ENCODE measurements at regions not wholly inside any gene's neighbourhood (a gene's known extent, or its start where the extent isn't known, plus 50 kb on each side); places are given as distances from the start of the nearest gene placed in this dataset.

DNA sequence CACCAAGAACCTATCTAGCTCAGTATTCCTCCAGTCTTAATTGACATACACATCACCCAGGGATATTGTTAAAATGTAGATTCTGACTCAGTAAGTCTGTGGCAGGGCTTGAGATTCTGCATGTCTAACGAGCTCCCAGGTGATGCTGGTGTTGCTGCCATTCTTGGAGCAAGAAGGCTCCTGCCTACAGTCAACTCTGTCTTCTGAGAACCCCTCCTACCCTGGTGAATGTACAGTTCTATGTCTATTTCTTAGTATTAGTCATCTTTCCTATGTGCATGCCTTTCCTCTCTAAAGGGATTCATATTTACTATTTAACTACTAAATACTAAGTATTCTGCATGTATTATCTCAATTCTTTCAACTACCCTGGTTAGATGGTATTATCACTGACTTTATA, 268.7 kb downstream of the EDEM1 start:
- CTCF ChIA-PET (ENCODE audit: low intra/inter-chr PET ratio, low total read pairs) = no interaction called here
- in situ Hi-C loops (cut with HindIII; ENCODE audit: extremely low pct_ligation_motif_present, low pct_unique_long_range_greater_than_20kb) (no loop called here), intact Hi-C loops (cut with micrococcal nuclease; ENCODE audit: unreplicated experiment) (no loop called here)
- Histone ChIP-seq H3K79me2 (ENCODE audit: insufficient read depth, low read length) (no peaks in the 10 kb centered on the region), H4K20me1 (ENCODE audit: insufficient read depth, low read length) (no peaks in the 10 kb centered on the region), H3K4me2 (ENCODE audit: low read depth, low read length) (no peak overlapping the region), H3K27ac (ENCODE audit: extremely low read length, insufficient read depth, low read length) (no peak overlapping the region), H3K4me3 (replicated peaks in 1 of 3; ENCODE audit: insufficient read depth in 1 of 3, low read depth in 2 of 3, low read length in 3 of 3) (no peak overlapping the region), H3K36me3 (replicated peaks in 1 of 2; ENCODE audit: control insufficient read depth in 1 of 2, insufficient read depth in 2 of 2, low read length in 2 of 2) (no peaks in the 10 kb centered on the region), H2AFZ (ENCODE audit: low read length) (no peak overlapping the region), H3K27me3 (ENCODE audit: control insufficient read depth in 1 of 2, insufficient read depth in 2 of 2, low read length in 2 of 2) (no peaks in the 10 kb centered on the region), H3K9me3 (ENCODE audit: low read length) (no peaks in the 10 kb centered on the region), H3K4me1 (ENCODE audit: insufficient read depth, low read length) (no peaks in the 10 kb centered on the region), H3K9ac (ENCODE audit: insufficient read depth, low read depth, low read length) (no peak overlapping the region)
- ATAC-seq (no peak), DNase-seq (ENCODE audit: low spot score) (no peak), FAIRE-seq (no peak)
- POLR2A ChIA-PET = no interaction called here
- 0% methylated on average over 1 of the region's 1 CpG for WGBS (ENCODE audit: low lambda C conversion rate)
- no peak for TF ChIP-seq GZF1 (CRISPR knock-in tag; IDR thresholded peaks at IDR 0.05)
- TF ChIP-seq, protein P1, sequence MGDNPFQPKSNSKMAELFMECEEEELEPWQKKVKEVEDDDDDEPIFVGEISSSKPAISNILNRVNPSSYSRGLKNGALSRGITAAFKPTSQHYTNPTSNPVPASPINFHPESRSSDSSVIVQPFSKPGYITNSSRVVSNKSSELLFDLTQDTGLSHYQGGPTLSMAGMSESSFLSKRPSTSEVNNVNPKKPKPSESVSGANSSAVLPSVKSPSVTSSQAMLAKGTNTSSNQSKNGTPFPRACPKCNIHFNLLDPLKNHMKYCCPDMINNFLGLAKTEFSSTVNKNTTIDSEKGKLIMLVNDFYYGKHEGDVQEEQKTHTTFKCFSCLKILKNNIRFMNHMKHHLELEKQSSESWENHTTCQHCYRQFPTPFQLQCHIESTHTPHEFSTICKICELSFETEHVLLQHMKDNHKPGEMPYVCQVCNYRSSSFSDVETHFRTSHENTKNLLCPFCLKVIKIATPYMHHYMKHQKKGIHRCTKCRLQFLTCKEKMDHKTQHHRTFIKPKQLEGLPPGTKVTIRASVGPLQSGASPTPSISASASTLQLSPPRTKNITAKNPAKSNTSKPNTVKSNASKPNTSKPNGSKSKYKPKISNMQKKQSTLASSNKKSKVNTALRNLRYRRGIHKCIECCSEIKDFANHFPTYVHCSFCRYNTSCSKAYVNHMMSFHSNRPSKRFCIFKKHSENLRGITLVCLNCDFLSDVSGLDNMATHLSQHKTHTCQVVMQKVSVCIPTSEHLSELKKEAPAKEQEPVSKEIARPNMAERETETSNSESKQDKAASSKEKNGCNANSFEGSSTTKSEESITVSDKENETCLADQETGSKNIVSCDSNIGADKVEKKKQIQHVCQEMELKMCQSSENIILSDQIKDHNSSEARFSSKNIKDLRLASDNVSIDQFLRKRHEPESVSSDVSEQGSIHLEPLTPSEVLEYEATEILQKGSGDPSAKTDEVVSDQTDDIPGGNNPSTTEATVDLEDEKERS (CRISPR knock-in tag; IDR thresholded peaks at IDR 0.05) = no peak
- no TSS peak for BruUV-seq (replicated peaks)

DNA sequence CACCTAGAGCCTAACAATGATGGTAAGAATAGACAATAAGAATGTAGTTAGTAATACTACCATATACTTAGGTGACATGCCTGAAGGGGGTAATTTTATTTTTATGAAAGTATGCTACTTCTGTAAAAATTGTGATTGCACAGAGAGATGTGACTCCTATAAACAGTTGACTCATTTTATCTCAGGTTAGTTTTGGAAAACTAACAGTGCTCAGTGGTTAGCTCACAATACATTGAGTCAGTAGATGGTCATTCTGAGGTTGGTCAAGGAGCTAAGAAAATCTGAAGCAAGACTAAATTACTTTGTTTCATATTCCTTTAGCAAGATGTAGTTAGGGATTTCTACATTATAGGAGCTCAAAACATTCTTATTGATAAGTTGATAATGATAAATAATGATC, 271.0 kb downstream of the EDEM1 start:
- no peak overlapping the region for H3K4me3 ChIP-seq (replicated peaks in 1 of 3; ENCODE audit: insufficient read depth in 1 of 3, low read depth in 2 of 3, low read length in 3 of 3)
- intact Hi-C loops (cut with micrococcal nuclease; ENCODE audit: unreplicated experiment) = no loop called here
- ChIA-PET CTCF (ENCODE audit: low intra/inter-chr PET ratio, low total read pairs) (no interaction called here), POLR2A (no interaction called here)
- no peaks in the 10 kb centered on the region for H3K79me2 ChIP-seq (ENCODE audit: insufficient read depth, low read length)
- H3K4me1 ChIP-seq (ENCODE audit: insufficient read depth, low read length) = no peaks in the 10 kb centered on the region
- no peak overlapping the region for H3K27ac ChIP-seq (ENCODE audit: extremely low read length, insufficient read depth, low read length)
- H3K4me2 ChIP-seq (ENCODE audit: low read depth, low read length) = no peak overlapping the region
- FAIRE-seq = no peak
- no peaks in the 10 kb centered on the region for H3K9me3 ChIP-seq (ENCODE audit: low read length)
- H2AFZ ChIP-seq (ENCODE audit: low read length) = no peak overlapping the region
- in situ Hi-C loops (cut with HindIII; ENCODE audit: extremely low pct_ligation_motif_present, low pct_unique_long_range_greater_than_20kb) = no loop called here
- BruUV-seq (replicated peaks) = no TSS peak
- H4K20me1 ChIP-seq (ENCODE audit: insufficient read depth, low read length) = no peaks in the 10 kb centered on the region
- no peak for ATAC-seq
- no peak overlapping the region for H3K9ac ChIP-seq (ENCODE audit: insufficient read depth, low read depth, low read length)
- no peak for DNase-seq (ENCODE audit: low spot score)
- no peaks in the 10 kb centered on the region for H3K27me3 ChIP-seq (ENCODE audit: control insufficient read depth in 1 of 2, insufficient read depth in 2 of 2, low read length in 2 of 2)
- no peaks in the 10 kb centered on the region for H3K36me3 ChIP-seq (replicated peaks in 1 of 2; ENCODE audit: control insufficient read depth in 1 of 2, insufficient read depth in 2 of 2, low read length in 2 of 2)
- TF ChIP-seq SRSF1 (optimal IDR thresholded peaks at IDR 0.05; ENCODE audit: low read depth, low read length) = no peak
- TF ChIP-seq, protein P2, sequence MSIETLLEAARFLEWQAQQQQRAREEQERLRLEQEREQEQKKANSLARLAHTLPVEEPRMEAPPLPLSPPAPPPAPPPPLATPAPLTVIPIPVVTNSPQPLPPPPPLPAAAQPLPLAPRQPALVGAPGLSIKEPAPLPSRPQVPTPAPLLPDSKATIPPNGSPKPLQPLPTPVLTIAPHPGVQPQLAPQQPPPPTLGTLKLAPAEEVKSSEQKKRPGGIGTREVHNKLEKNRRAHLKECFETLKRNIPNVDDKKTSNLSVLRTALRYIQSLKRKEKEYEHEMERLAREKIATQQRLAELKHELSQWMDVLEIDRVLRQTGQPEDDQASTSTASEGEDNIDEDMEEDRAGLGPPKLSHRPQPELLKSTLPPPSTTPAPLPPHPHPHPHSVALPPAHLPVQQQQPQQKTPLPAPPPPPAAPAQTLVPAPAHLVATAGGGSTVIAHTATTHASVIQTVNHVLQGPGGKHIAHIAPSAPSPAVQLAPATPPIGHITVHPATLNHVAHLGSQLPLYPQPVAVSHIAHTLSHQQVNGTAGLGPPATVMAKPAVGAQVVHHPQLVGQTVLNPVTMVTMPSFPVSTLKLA (IDR thresholded peaks at IDR 0.05) = no peak
- no peak for TF ChIP-seq NONO (IDR thresholded peaks at IDR 0.05)
- TF ChIP-seq NONO (CRISPR knock-in tag; conservative IDR thresholded peaks at IDR 0.05) = no peak
- TF ChIP-seq, protein P3, sequence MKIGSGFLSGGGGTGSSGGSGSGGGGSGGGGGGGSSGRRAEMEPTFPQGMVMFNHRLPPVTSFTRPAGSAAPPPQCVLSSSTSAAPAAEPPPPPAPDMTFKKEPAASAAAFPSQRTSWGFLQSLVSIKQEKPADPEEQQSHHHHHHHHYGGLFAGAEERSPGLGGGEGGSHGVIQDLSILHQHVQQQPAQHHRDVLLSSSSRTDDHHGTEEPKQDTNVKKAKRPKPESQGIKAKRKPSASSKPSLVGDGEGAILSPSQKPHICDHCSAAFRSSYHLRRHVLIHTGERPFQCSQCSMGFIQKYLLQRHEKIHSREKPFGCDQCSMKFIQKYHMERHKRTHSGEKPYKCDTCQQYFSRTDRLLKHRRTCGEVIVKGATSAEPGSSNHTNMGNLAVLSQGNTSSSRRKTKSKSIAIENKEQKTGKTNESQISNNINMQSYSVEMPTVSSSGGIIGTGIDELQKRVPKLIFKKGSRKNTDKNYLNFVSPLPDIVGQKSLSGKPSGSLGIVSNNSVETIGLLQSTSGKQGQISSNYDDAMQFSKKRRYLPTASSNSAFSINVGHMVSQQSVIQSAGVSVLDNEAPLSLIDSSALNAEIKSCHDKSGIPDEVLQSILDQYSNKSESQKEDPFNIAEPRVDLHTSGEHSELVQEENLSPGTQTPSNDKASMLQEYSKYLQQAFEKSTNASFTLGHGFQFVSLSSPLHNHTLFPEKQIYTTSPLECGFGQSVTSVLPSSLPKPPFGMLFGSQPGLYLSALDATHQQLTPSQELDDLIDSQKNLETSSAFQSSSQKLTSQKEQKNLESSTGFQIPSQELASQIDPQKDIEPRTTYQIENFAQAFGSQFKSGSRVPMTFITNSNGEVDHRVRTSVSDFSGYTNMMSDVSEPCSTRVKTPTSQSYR (CRISPR knock-in tag; IDR thresholded peaks at IDR 0.05; ENCODE audit: borderline replicate concordance) = no peak
- TF ChIP-seq NFYB (CRISPR knock-in tag; IDR thresholded peaks at IDR 0.05) = no peak
